ENCODE measurements at regions not wholly inside any gene's neighbourhood (a gene's known extent, or its start where the extent isn't known, plus 50 kb on each side); places are given as distances from the start of the nearest gene placed in this dataset.

- TF ChIP-seq CTCF (IDR thresholded peaks at IDR 0.05; ENCODE audit: low read depth, low read length, poor library complexity, severe bottlenecking) (no peak), EZH2phosphoT487 (IDR thresholded peaks at IDR 0.05; ENCODE audit: borderline replicate concordance, low read length) (no peak)
Measured at GRCh38 chr2:126976721-126977328, 78.1 kb downstream of the TEX51 start.

All from DOHH2 (cell line).